GM18873 (cell line): ENCODE measurements at regions not wholly inside any gene's neighbourhood (a gene's known extent, or its start where the extent isn't known, plus 50 kb on each side); places are given as distances from the start of the nearest gene placed in this dataset.

Source experiments
- ATAC-seq: cut with Tn5 transposase; IDR thresholded peaks from one replicate; pipeline ENCODE4 v1.9.1; 2021; ENCODE audit warnings: mild to moderate bottlenecking, moderate library complexity, moderate number of reproducible peaks; ENCODE audit not compliant: unreplicated experiment, low FRiP score

DNA sequence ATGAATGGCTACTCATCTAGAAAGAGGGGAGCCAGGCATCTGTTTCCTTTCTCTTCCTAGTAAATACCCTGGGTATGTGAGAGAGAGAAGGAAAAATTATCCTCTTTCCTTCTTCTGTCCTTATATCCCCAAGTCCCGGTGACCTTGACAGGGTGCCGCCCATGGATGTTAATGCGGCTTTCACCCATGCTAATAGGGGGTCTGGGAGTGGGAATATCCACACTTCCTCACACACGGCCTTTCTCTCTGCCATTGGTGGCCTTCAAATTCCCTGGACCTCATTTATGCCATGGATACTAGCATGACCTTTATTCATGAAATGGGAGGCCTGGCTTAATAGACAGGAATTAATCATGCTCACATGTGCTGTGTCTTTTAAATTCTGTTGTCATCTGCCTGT lies 159.0 kb upstream of the NOX3 start:
- ATAC-seq, result no peak

DNA sequence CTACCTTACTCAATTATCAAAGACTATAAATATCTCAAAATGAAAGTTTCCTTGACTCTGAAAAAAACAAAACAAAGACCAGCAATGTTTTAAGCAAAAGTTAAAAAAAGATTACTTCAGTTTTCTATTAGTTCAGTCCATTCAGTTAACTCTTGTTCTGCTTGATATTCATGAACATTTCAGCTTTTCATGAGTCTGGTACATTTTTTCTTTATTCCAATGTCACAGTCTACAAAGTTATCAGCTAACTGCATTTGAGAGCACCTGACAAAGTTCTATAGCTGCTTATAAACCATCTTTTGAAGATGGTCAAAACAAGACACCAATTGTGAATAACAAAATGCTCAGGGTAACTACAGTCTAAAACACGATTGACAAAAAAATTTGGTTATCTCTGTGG lies 156.1 kb upstream of the NOX3 start:
- no peak for ATAC-seq

DNA sequence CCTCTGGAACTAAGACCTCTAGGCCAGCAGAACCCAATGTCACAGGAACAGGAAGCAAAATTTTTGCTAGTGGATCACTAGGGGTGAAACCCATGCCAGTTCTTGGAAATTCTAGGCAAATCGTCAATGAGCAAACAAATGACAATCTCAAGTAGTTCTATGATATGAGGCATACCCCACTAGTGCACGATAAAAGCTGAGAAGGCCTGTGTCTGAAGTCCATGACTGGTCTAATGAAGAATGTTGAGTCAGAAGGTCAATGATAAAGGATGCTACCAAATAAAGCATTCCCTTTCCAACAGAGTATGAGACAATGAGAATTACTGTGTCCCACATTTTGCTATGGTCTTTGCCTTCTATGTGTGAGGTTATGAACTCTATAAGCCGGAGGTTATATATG lies 149.4 kb upstream of the NOX3 start:
- ATAC-seq, result no peak

DNA sequence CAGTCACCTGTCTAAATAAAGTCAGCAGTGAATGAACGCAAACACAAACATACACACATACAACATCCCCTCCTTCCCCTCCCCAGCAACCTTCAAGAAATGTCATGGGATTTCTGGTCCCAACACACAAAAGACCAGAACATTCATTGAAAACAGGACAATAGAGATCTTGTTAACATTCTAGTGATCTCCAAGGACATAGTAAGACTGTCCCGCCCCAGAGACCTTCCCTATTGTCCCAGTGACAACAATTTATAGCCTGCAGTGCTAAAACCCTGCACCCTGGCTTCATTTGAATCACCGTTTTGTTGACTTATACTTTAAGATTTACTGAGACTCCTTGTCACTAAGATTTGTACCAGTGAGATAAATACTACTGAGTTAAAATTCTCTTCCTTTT lies 143.9 kb upstream of the NOX3 start:
- no peak for ATAC-seq

DNA sequence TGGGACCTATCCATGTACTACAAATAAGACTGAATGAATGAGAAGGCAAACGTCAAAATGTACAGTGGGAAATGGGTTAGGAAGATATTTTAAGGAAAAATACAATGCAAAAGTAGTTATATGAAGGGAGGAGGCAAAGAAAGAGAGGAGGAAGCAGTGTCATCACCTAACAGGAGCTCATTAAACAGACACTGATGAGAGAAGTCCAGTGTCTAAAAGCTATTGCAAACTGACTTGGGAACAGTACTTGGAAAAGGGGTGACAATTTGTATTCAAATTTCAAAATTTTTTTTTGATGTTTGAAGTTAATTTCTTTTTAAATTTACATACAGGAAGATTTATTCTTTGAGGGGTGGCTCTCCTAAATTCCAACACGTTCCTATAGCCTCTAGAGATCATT lies 143.5 kb upstream of the NOX3 start:
- ATAC-seq, result no peak

DNA sequence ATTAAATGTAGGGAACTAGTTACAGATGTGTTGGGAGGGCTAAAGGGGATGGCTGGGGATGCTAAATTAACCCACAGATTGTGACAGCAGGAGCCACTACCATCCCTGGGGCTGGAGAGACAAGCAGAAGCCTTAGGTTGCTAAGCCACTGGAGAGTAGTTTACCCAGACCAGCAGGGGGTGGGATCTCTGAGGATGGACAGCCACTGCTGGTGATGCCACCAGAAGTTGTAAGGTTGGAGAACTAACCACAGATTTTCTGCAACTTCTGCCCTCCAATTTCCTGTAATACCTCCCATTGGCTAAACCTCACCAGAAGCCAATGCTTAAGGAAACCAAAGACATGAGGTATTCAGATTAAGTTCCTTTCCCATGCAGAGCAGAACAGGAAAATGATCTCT lies 139.6 kb upstream of the NOX3 start:
- no peak for ATAC-seq

DNA sequence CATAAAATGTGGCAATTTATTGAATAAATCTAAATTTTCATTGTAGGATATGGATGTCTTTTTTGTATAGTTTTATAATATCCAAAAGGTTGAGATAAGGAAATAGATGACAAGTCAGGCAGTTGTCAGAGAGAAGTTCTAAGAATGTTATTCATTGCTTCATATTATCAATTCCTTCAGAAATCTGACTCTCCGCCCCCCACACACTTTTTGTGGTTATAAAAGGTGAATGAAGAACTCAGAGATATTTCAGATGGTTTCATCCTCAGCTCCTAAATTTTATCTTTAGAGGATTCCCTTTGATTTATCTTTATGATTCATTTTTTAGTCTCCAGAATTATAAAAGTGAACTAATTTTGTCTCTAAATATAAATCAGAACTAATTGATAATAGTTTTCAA lies 136.1 kb upstream of the NOX3 start:
- ATAC-seq, result no peak

DNA sequence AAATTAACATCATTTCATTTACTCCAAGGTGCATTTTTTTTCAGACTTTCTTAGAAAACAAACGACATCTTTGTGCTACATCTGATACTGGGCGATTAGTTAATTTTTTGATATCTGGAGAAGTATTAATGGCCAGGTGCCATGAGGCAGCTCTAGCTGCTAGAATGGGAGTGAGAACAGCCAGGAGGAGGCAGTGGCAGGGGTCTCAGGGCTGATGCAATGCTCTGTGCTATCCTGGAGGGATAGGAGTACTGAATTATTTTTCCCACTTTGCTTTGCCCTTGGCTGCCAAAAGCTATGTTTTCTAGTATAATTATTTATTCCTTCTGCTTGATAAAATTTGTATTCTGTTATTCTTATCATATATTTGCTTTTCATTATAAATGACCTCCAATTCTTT lies 133.6 kb upstream of the NOX3 start:
- ATAC-seq, result no peak

DNA sequence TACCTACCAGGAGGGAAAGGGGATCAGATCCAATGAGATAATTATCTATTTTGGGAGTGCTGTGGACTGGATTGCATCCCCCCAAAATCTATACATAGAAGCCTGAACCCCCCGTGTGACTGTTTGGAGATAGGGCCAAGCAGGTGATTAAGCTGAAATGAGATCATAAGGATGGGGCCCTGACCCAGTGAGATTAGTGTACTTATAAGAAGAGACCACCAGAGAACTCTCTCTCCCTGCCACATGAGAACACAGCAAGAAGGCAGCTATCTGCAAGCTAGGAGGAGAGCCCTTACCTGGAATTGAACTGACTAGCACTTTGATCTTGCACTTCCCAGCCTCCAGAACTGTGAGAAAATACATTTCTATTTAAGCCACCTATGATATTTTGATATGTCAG lies 132.2 kb upstream of the NOX3 start:
- ATAC-seq, result no peak

DNA sequence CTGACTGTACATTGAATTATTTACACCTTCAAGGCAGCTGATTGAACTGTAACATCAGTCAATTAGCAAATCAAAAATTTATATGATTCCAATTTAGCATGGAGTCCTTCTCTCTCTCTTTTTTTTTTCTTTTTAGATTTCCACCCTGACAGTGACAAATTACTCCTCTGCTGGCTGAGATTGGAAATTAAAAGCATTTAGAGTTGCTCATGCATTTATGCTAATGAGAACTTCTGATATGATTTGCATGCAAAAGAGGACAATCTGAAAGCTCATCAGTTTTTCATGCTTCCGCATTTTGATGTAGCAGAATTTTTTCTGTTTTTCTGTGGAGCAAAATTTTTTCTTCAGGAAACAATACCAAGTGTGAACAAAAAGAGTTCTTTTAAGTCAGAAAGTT lies 130.5 kb upstream of the NOX3 start:
- ATAC-seq, result no peak

DNA sequence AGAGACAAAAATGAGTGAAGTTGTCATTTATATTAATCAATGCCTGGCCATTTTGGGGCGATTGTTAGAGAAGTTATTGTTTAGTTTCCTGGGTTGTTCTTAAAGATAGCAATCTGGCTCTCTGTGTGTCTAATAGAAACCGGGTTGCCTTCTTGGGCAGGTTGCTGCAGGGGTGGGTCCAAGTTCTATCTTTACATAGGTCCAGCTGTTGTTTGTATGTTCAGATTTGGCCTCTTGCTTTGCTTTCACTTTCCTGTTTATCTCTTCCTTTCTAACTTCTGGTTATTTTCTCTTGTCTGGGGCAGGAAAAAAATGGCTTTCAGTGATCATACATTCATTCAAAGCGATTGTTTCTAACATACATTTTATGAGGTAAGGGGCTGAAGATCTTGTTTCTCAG lies 128.4 kb upstream of the NOX3 start:
- no peak for ATAC-seq

DNA sequence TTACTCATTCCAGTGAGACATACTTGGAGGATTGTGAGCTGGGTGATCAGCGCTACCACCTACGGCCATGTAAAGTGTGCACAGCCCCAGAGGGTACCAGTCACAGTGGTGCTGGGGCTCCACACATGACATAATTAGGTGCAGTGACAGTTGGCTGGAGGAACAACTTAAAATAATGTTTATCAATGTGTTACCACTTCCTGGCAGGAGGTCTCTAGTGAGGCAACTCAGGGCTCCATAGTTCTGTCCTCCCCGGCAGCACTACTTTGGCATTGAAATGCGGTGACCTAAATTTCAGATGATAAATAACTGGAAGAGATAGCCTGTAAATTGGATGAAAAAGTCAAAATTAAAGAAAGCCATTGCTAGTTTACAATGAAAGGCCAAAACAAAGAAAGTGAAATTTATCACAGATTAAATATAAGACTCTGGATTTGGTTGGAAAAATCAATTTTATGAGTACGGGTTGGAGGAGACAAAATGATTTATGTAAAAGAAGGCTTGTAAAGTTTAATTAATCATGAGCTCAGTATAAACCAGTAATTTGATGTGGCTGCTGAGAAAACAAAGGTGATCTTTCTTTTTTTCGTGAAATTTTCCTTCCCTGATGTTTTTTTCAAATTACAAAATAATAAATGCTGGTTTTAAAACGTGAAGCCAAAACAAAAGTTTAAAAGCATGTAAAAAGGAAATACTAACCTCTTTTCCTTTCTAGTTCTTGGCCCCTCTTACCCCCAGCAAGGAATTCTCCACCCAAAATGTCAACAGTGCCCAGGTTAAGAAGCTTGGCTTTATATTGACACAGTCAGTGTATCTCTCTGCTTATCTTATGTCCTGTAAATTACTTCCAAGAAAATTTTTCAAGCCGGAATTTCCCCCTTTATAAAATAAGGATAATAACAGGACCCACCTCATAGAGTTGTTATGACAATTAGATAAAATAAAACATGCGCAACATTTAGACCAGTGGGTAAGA lies 126.7 kb upstream of the NOX3 start:
- ATAC-seq, result no peak

DNA sequence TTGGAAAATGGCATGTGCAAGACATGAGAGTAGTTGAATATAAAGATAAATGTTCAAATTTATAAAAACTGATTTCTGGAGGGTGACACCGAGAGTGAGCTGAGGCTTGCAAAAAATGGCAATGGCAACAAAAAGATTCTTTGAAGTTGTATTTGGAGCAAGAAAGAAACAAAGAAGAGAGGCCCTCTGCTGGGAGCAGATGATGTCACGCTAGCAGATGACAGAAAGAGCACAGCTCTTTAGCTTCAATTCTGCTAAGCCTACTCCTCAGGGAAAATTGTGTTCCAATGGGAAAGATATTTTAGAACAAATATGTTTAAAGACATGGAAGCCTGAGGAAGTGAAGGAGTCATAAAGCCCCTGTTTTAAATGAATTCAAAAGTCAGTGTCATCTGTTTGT lies 125.3 kb upstream of the NOX3 start:
- ATAC-seq, result no peak

DNA sequence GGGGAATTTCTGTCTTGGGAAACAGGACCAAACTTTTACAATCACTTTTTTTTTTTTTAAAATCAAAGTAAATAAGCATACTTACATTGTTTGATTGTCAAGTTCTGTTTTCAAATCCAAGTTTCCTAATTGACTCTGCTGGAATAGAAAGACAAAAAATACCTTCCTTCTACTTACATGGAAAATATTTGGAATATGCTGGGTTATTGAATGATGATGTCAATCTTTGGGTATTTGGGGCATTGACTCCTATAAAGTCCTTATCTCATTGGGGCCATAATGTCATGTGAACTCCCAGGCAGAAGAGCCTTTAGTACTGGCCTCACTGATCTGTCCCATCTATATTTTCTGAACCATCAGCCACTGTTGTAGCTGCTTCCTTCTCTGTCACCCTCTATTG lies 122.6 kb upstream of the NOX3 start:
- no peak for ATAC-seq

DNA sequence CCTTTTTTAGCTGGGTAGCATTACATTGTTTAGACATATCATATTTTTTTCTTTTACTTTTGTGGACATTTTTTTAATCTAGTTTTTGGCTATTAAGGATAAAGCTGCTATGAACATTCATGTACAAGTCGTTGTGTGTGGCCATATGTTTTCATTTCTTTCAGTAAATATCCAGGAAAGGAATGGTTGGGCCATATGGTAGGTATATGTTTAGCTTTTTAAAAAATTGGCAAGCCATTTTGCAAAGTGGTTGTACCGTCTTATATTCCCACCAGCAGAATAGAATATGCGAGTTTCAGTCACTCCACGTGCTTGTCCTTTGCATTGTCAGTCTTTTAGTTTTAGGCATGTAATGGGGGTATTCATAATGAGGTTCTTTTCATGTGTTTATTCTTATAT lies 106.3 kb upstream of the NOX3 start:
- ATAC-seq, result no peak

DNA sequence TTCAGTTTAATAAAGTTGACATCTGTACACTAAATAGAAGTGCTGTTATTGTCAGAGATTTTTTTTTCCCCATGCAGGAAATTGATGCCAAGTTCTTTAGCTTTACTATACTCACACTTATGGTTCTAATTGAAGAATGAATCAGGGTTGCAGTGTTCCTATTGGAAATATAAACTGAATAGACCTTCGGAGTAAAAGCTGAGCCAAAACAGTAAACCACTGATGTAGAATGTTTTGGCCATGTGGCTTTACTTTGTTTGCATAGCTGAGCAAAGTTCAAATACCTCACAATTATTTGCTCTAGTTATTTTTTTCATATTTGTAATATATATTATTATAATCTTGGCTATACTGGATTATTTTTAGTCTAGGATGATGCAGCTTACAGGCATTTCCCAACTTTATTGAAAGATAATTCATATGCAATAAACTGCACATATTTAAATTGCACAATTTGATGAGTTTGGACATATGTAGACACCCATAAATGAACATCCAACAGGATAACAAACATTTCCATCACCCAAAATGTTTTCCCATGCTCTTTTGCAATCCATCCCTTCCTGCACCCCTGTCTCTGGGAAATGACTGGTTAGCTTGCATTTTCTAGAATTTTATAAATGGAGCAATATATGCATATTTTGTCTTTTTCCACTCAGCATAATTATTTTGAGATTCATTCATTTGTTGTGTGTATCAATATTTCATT lies 105.8 kb upstream of the NOX3 start:
- no peak for ATAC-seq

DNA sequence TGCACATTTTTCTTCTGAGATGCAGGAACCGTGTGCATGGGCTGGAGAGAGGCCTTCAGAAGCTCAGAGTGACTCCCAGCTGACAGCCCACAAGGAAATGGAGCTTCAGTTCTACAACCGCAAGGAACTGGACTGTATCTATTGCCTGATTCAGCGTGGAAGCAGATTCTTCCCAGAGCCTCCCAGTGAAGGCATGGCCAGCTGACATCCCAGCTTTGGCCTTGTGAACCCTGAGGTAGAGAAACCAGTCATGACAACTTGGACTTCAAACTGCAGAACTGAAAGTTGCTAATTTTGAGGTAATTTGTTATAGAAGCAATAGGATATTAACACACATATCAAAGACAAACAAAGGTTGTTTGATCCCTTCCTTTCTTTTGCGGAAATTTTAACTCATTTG lies 94.3 kb upstream of the NOX3 start:
- ATAC-seq, result no peak

DNA sequence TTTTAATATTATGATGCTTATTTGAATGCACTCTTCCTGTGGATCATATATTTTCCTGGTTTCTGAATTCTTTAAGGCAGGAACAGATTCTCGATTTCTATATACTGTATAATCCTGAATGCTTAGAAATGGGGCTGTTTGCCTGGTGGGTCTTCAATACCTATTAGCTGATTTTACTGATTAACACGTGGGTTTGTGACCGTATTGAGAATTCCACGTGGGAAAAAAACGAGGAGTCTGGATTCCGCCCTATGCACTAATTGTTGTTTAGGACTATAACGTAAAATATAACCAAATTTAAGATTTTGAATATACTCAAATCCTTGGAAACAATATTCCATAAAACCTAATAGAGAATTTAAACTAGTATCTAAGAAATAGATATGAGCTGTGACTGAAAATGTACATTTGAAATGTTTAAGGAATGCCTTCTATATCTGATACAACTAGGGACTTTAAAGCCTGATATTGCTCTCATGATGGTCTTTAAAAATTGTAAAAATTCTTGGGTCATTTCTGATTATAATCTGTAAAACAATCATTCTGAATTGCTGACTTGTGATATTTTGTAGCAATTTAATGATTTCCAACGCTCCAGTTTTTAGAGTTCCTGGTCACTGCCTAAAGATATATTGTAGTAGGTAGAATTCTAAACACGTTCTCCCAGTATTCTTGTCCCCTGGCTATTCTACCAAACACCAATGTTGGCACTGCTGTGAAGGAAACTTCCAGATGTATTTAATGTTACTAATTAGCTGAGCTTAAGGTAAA lies 93.6 kb upstream of the NOX3 start:
- ATAC-seq, result no peak

DNA sequence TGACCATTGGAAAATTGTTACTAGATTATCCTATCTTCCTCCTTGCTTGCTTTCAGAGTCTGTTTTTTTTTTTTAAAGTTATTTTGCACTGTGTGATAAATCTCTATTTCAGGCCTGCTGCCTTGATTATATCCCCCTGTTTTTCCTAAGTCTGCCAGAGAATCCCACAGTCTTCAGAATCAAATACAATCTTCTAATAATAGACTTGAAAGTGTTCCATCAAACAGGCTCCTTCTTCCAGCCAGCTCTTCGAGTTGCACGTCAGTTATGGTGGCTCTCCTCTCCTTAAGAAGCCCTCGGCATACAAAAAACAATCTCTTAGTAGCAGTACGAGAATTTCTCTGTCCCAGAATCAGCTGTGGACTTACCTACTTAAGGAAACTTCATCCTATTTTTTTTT lies 92.9 kb upstream of the NOX3 start:
- ATAC-seq, result no peak

DNA sequence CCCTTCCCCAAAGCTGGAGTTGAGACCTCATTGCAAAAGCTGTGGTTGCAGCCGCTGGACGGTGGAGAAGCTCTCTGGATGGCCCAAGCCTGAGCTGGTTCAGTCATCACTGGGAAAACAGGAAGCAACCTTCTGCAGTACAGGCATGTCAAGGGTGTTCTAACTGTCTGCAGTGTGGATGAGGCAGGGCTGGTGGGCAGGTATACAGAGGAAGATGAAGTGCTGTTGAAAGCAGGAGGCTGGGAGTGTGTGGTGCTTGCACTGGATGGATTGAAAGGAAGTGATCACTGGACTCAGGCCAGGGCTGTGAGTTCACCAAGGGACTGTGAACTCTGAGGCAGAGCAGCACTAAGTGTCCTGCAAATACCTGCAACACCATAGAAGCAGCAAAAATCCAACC lies 89.0 kb upstream of the NOX3 start:
- no peak for ATAC-seq

DNA sequence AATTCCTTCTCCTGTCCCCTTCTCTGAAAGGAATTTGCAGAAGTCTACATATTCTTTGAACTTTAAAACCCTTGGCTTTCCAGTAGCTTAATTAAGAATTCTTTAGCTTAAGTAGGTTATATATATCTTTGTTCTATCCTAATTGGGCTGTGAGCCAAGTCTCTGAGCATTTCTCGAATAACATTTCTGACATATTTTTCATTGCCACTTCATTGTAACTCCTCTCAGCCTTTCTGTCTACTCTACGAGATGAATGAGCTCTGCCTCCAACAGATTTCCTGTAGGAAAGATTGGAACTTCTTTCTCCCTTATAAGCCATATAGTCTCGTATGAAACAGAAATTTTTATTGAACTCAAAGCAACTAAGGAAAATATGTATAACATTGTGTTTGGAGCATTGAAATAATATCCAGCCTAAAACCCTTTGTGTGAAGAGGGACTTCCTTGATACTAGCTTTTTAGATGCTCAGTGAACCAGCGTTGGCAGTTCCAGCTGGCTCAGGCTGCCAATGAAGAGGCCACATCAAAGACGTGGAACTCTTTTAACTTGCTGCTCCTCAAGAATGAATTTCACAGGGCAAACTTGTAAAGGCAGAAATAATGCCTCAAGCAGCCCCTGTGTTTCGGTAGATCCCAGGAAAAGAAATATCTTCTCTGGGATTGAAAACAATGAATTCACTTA lies 87.7 kb upstream of the NOX3 start:
- ATAC-seq, result no peak
